MM.1S (cell line): ENCODE measurements at regions not wholly inside any gene's neighbourhood (a gene's known extent, or its start where the extent isn't known, plus 50 kb on each side); places are given as distances from the start of the nearest gene placed in this dataset.

ENCODE experiments used
- EZH2 ChIP-seq: fragments of 300-600 bp; sonication (generic); optimal IDR thresholded peaks from 2 replicates; pipeline ENCODE3; 2017; ENCODE audit warnings: low read depth, mild to moderate bottlenecking, antibody characterized with exemption, low read length, mixed read lengths
- TF ChIP-seq, protein P1 (sequence below): fragments of 300-600 bp; sonication (generic); IDR thresholded peaks from 2 replicates; pipeline ENCODE4 v1.5.1; 2016; ENCODE audit warnings: antibody characterized with exemption, low read length, mixed read lengths

DNA sequence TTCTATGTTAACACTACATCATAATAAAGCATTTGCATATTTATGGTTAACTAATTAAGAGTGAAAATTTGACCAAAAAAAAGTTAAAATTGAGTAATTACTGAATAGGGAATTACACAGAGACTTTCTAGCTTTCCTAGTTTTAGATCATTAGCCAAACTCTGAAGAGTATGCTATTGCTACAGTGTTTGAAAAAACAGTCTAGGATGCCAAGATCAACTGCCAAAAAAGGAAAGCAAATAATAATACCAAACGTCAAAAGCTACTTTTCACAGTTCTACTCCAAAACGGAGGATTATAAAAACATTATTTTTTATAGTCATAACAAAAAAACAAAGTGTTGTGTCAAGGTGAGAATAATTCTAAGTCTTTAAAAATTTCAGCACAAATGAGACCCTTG, 359.8 kb upstream of the CTSO start:
- TF ChIP-seq, protein P1, sequence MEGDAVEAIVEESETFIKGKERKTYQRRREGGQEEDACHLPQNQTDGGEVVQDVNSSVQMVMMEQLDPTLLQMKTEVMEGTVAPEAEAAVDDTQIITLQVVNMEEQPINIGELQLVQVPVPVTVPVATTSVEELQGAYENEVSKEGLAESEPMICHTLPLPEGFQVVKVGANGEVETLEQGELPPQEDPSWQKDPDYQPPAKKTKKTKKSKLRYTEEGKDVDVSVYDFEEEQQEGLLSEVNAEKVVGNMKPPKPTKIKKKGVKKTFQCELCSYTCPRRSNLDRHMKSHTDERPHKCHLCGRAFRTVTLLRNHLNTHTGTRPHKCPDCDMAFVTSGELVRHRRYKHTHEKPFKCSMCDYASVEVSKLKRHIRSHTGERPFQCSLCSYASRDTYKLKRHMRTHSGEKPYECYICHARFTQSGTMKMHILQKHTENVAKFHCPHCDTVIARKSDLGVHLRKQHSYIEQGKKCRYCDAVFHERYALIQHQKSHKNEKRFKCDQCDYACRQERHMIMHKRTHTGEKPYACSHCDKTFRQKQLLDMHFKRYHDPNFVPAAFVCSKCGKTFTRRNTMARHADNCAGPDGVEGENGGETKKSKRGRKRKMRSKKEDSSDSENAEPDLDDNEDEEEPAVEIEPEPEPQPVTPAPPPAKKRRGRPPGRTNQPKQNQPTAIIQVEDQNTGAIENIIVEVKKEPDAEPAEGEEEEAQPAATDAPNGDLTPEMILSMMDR: no peak
- TF ChIP-seq EZH2: no peak
